OCI-LY3 (cell line): ENCODE measurements at regions not wholly inside any gene's neighbourhood (a gene's known extent, or its start where the extent isn't known, plus 50 kb on each side); places are given as distances from the start of the nearest gene placed in this dataset.

Source experiments
- H2AFZ ChIP-seq: fragments of 200-600, 300-600 bp; shearing (Covaris generic); 2 replicates; pipeline ENCODE4 v1.6.0; 2014; ENCODE audit warnings: antibody characterized with exemption, low read depth, low read length
- H3K27ac ChIP-seq: fragments of 200-600, 300-600 bp; sonication (generic); 2 replicates; pipeline ENCODE4 v1.5.1; 2014; ENCODE audit warnings: mild to moderate bottlenecking, low read length, moderate library complexity, mixed read lengths
- H3K27me3 ChIP-seq: fragments of 200-600, 300-600 bp; sonication (generic); 2 replicates; pipeline ENCODE4 v1.6.1; 2014; ENCODE audit warnings: low read depth, low read length, mixed read lengths
- H3K36me3 ChIP-seq: fragments of 200-600, 300-600 bp; sonication (generic); replicated peaks from 2 replicates; pipeline ENCODE3; 2014; ENCODE audit warnings: low read depth, low read length, mixed read lengths
- H3K4me1 ChIP-seq: fragments of 300-600, 200-600 bp; sonication (generic); 2 replicates; pipeline ENCODE4 v1.6.1; 2014; ENCODE audit warnings: low read length, mixed read lengths
- H3K4me2 ChIP-seq: fragments of 200-600, 300-600 bp; sonication (generic); 2 replicates; pipeline ENCODE4 v1.6.1; 2014; ENCODE audit warnings: low read length, mixed read lengths
- H3K4me3 ChIP-seq: fragments of 300-600, 200-600 bp; sonication (generic); 2 replicates; pipeline ENCODE4 v1.5.1; 2014; ENCODE audit warnings: antibody characterized with exemption, mild to moderate bottlenecking, low read length, moderate library complexity
- H3K79me2 ChIP-seq: fragments of 300-600, 200-600 bp; shearing (Covaris generic); 2 replicates; pipeline ENCODE4 v1.6.1; 2014; ENCODE audit warnings: mild to moderate bottlenecking, low read length, mixed read lengths
- H3K9ac ChIP-seq: fragments of 300-600, 200-600 bp; shearing (Covaris generic); 2 replicates; pipeline ENCODE4 v1.6.0; 2014; ENCODE audit warnings: mild to moderate bottlenecking, low read length, moderate library complexity
- H3K9me3 ChIP-seq: fragments of 200-600, 300-600 bp; shearing (Covaris generic); 2 replicates; pipeline ENCODE4 v1.6.1; 2014; ENCODE audit warnings: low read length, mixed read lengths; ENCODE audit not compliant: insufficient read depth
- H4K20me1 ChIP-seq: fragments of 200-600, 300-600 bp; sonication (generic); 2 replicates; pipeline ENCODE4 v1.6.1; 2016; ENCODE audit warnings: low read length, mixed read lengths; ENCODE audit not compliant: insufficient read depth
- EZH2phosphoT487 ChIP-seq: fragments of 200-600 bp; shearing (Covaris generic); IDR thresholded peaks from 2 replicates; pipeline ENCODE4 v1.6.1; 2018; ENCODE audit warnings: antibody characterized with exemption, mixed run types, low read depth
- TF ChIP-seq, protein P1 (sequence below): fragments of 200-600, 300-600 bp; sonication (generic); IDR thresholded peaks from 2 replicates; pipeline ENCODE4 v1.5.1; 2014; ENCODE audit warnings: antibody characterized with exemption, low read length, low read depth

DNA sequence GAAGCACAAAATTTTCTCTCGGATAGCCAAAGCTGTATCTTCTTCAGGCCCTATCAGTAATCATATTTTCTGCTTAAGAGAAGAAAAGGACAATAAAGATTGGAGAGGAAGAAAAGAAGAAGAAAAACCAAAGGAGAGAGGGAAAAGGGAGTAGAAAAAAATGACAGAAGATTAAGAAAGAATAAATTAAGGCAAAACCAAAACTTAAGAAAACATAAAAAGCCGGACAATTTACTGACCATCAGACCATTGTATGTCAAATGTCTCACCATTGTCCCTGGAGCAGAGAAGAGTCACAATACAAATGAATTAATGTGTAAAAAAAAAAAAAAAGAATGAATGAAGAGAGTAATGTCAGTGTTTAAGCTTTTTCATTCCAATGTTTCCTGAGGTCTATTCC lies 1274.8 kb downstream of the FSCB start:
- H2AFZ ChIP-seq, result no peak overlapping the region
- no peaks in the 10 kb centered on the region for H4K20me1 ChIP-seq
- H3K27ac ChIP-seq, result no peak overlapping the region
- no peaks in the 10 kb centered on the region for H3K27me3 ChIP-seq
- H3K36me3 ChIP-seq, result no peaks in the 10 kb centered on the region
- H3K9me3 ChIP-seq, result no peaks in the 10 kb centered on the region
- H3K4me3 ChIP-seq, result no peak overlapping the region
- H3K4me2 ChIP-seq, result no peak overlapping the region
- H3K9ac ChIP-seq, result no peak overlapping the region
- peaks cover 10% of the 10 kb centered on the region for H3K4me1 ChIP-seq
- TF ChIP-seq, protein P1, sequence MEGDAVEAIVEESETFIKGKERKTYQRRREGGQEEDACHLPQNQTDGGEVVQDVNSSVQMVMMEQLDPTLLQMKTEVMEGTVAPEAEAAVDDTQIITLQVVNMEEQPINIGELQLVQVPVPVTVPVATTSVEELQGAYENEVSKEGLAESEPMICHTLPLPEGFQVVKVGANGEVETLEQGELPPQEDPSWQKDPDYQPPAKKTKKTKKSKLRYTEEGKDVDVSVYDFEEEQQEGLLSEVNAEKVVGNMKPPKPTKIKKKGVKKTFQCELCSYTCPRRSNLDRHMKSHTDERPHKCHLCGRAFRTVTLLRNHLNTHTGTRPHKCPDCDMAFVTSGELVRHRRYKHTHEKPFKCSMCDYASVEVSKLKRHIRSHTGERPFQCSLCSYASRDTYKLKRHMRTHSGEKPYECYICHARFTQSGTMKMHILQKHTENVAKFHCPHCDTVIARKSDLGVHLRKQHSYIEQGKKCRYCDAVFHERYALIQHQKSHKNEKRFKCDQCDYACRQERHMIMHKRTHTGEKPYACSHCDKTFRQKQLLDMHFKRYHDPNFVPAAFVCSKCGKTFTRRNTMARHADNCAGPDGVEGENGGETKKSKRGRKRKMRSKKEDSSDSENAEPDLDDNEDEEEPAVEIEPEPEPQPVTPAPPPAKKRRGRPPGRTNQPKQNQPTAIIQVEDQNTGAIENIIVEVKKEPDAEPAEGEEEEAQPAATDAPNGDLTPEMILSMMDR, result no peak
- TF ChIP-seq EZH2phosphoT487, result no peak
- H3K79me2 ChIP-seq, result no peaks in the 10 kb centered on the region

DNA sequence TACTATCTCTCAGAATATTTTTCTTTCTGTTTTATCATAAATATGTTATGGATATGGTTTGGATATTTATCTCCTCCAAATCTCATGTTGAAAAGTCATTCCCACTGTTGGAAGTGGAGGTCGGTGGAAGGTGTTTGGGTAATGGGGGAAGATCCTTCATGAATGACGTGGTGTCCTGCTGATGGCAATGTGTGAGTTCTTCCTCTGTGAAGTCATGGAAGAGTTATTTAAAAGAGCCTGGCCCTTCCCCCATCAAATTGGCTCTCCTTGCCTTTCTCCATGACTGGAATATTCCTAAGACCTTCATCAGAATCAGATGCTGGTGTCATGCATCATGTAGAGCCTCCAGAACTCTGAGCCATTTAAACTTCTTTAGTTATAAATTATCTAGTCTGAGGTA lies 1291.6 kb downstream of the FSCB start:
- Histone ChIP-seq H3K4me2 (no peak overlapping the region), H3K36me3 (no peaks in the 10 kb centered on the region), H3K4me1 (no peaks in the 10 kb centered on the region), H2AFZ (no peak overlapping the region), H3K79me2 (no peaks in the 10 kb centered on the region), H3K9ac (no peak overlapping the region), H4K20me1 (no peaks in the 10 kb centered on the region), H3K4me3 (no peak overlapping the region), H3K9me3 (no peaks in the 10 kb centered on the region), H3K27ac (no peak overlapping the region), H3K27me3 (no peaks in the 10 kb centered on the region)
- TF ChIP-seq, protein P1, result no peak
- TF ChIP-seq EZH2phosphoT487, result no peak

DNA sequence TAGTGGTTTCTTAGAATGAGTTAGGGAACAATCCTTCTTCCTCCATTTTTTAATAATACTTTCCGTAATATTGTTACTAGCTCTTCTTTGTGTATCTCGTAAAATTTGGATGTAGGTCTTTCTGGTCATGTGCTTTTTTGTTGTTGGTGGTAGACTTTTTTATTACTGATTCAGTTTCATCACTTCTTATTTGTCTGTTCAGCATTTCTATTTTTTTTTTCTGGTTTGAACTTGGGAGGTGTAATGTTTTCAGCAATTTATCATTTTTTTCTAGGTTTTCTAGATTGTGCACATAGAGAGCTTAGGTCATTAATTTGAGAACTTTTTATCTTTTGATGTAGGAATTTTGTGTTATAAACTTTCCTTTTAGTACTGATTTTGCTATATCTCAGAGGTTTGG lies 1299.9 kb downstream of the FSCB start:
- no peaks in the 10 kb centered on the region for H3K79me2 ChIP-seq
- no peaks in the 10 kb centered on the region for H4K20me1 ChIP-seq
- H3K4me2 ChIP-seq, result no peak overlapping the region
- H3K36me3 ChIP-seq, result no peaks in the 10 kb centered on the region
- no peaks in the 10 kb centered on the region for H3K27me3 ChIP-seq
- no peak overlapping the region for H3K9ac ChIP-seq
- H3K9me3 ChIP-seq, result no peaks in the 10 kb centered on the region
- no peak overlapping the region for H2AFZ ChIP-seq
- H3K4me3 ChIP-seq, result no peak overlapping the region
- H3K4me1 ChIP-seq, result no peaks in the 10 kb centered on the region
- TF ChIP-seq EZH2phosphoT487, result no peak
- TF ChIP-seq, protein P1, result no peak
- H3K27ac ChIP-seq, result no peak overlapping the region

DNA sequence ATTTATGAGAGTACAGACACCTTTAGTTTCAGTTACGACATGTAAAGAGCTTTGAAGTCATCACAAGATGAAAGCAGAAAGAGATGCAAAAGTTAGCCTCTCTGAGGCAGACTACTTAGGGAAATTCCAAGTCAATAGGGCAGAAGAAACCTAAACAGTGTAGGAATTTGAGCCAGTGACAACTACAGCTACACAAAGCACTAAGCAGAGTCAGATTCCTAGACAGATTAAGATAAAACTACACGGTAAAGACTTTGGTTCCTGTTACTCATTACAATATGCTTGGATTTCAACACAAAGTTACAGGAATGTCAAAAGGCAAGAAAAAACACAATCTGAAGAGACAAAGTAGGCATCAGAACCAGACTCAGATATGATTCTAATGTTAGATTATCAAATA lies 1302.3 kb downstream of the FSCB start:
- no peaks in the 10 kb centered on the region for H3K36me3 ChIP-seq
- no peaks in the 10 kb centered on the region for H3K9me3 ChIP-seq
- H3K4me3 ChIP-seq, result no peak overlapping the region
- no peaks in the 10 kb centered on the region for H4K20me1 ChIP-seq
- no peak overlapping the region for H3K4me2 ChIP-seq
- H3K27me3 ChIP-seq, result no peaks in the 10 kb centered on the region
- no peak overlapping the region for H2AFZ ChIP-seq
- H3K27ac ChIP-seq, result no peak overlapping the region
- H3K9ac ChIP-seq, result no peak overlapping the region
- no peak for TF ChIP-seq EZH2phosphoT487
- TF ChIP-seq, protein P1, result no peak
- H3K79me2 ChIP-seq, result no peaks in the 10 kb centered on the region
- H3K4me1 ChIP-seq, result no peaks in the 10 kb centered on the region
